ENCODE measurements at regions not wholly inside any gene's neighbourhood (a gene's known extent, or its start where the extent isn't known, plus 50 kb on each side); places are given as distances from the start of the nearest gene placed in this dataset.

GRCh38 chr18:38634117-38634516, 1068.5 kb upstream of the CELF4 start:
- TF ChIP-seq CTCF (IDR thresholded peaks at IDR 0.05; ENCODE audit: insufficient read depth, low read depth, low read length) = no peak
- DNase-seq (ENCODE audit: low read depth) = no peak
- no peak overlapping the region for H3K4me3 ChIP-seq (ENCODE audit: low read depth, low read length)

- TF ChIP-seq CTCF (IDR thresholded peaks at IDR 0.05; ENCODE audit: insufficient read depth, low read depth, low read length) = no peak
- no peak for DNase-seq (ENCODE audit: low read depth)
- no peak overlapping the region for H3K4me3 ChIP-seq (ENCODE audit: low read depth, low read length)
Measured at GRCh38 chr18:38633333-38633732, 1067.7 kb upstream of the CELF4 start.

GRCh38 chr18:38619129-38619528, 1053.5 kb upstream of the CELF4 start:
- DNase-seq (ENCODE audit: low read depth) = no peak
- no peak overlapping the region for H3K4me3 ChIP-seq (ENCODE audit: low read depth, low read length)
- TF ChIP-seq CTCF (IDR thresholded peaks at IDR 0.05; ENCODE audit: insufficient read depth, low read depth, low read length) = no peak

GRCh38 chr18:38616306-38616705, 1050.7 kb upstream of the CELF4 start:
- no peak overlapping the region for H3K4me3 ChIP-seq (ENCODE audit: low read depth, low read length)
- no peak for TF ChIP-seq CTCF (IDR thresholded peaks at IDR 0.05; ENCODE audit: insufficient read depth, low read depth, low read length)
- DNase-seq (ENCODE audit: low read depth) = no peak

GRCh38 chr18:38612904-38613303, 1047.3 kb upstream of the CELF4 start:
- no peak for DNase-seq (ENCODE audit: low read depth)
- no peak for TF ChIP-seq CTCF (IDR thresholded peaks at IDR 0.05; ENCODE audit: insufficient read depth, low read depth, low read length)
- H3K4me3 ChIP-seq (ENCODE audit: low read depth, low read length) = no peak overlapping the region

- DNase-seq (ENCODE audit: low read depth) = no peak
- H3K4me3 ChIP-seq (ENCODE audit: low read depth, low read length) = no peak overlapping the region
- no peak for TF ChIP-seq CTCF (IDR thresholded peaks at IDR 0.05; ENCODE audit: insufficient read depth, low read depth, low read length)
Measured at GRCh38 chr18:38611036-38611964, 1045.7 kb upstream of the CELF4 start.

All from fibroblast of villous mesenchyme (primary cell).